Ascending aorta (tissue), 2 donors: ENCODE measurements at regions not wholly inside any gene's neighbourhood (a gene's known extent, or its start where the extent isn't known, plus 50 kb on each side); places are given as distances from the start of the nearest gene placed in this dataset.

Experiments
- DNase-seq, 2 donors: peaks; one replicate each; pipeline ENCODE4 v3.0.0-alpha.2; 2019; ENCODE audit warnings: low spot score in 2 of 2
- H3K27ac ChIP-seq, 2 donors: fragments of 200-600 bp; sonication (generic); one replicate each; pipeline ENCODE4 v1.5.1; 2016 to 2017; ENCODE audit warnings: mild to moderate bottlenecking in 1 of 2
- H3K27me3 ChIP-seq: fragments of 200-600 bp; sonication (generic); one replicate; pipeline ENCODE4 v1.5.1; 2017
- H3K36me3 ChIP-seq, 2 donors: fragments of 200-600 bp; sonication (generic); one replicate each; pipeline ENCODE4 v1.5.1; 2016
- H3K4me1 ChIP-seq, 2 donors: fragments of 200-600 bp; sonication (generic); one replicate each; pipeline ENCODE4 v1.5.1; 2016 to 2017; ENCODE audit warnings: mild to moderate bottlenecking in 1 of 2
- H3K4me3 ChIP-seq, 2 donors: fragments of 200-600 bp; sonication (generic); one replicate each; pipeline ENCODE4 v1.5.1; 2016 to 2017; ENCODE audit warnings: mild to moderate bottlenecking in 1 of 2
- H3K9me3 ChIP-seq, 2 donors: fragments of 200-600 bp; sonication (generic); one replicate each; pipeline ENCODE4 v1.5.1; 2016
- intact Hi-C: fragments of 100-400 bp; cut with DNase I; formaldehyde crosslinking; loops from one replicate; pipeline ENCODE4 v1.15.1; 2023
- TF ChIP-seq, protein P1 (sequence below), 3 experiments: fragments of 200-600 bp in 2 of 3; fragments of 450-650 bp in 1 of 3; sonication (generic) in 2 of 3; IDR thresholded peaks; one replicate each; pipeline ENCODE4 v1.5.1; 2016 to 2019; ENCODE audit warnings: antibody characterized with exemption in 3 of 3, mild to moderate bottlenecking in 1 of 3, moderate library complexity in 1 of 3

DNA sequence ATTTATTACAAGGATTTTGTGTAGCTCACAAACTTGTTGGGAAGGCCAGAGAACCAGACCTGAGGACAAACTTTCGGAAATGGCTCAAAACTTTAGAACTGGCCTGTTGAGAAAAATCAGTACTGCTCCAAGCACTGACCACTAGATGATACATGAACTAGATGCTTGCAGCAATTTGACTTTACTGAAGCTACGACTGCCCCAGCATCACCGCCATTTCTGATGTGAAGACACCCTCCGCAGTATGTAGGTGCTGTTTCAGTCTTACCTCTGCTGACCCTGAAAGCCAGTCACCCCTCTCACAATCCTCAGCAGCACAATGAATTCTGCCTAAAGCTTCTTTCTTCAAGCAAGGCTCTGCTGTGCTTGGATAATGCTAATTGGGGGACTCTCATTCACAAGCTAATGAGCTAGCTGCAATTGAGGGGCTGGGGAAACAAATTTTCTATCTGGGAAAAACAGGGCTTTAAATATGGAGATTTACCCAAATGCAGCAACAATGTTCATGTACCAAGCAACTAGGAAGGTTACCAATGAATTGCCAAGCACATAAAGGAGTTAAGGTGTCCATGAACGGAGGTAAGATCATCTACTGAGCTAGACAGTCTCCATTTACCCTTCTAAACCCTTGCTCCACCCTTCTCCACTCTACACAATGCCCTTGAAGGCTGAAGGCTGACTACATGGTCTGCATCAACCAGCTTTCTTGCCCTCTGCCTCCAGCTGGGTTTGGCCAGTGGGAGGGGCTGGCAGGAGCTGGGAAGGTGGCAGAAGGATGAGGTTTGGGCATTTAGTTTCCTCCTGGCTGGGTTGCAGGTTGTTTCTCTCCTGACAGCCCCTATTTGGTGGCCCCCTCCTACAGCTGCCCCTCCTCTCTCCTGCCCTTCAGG is 53.2 kb upstream of the FSTL1 start:
- Histone ChIP-seq H3K36me3 (no peaks in the 10 kb centered on the region), H3K9me3 (no peaks in the 10 kb centered on the region), H3K4me3 (no peak overlapping the region), H3K27me3 (no peaks in the 10 kb centered on the region), H3K4me1 (peaks cover 5 to 22% of the 10 kb centered on the region in 2 donors), H3K27ac (no peak overlapping the region)
- TF ChIP-seq, protein P1, sequence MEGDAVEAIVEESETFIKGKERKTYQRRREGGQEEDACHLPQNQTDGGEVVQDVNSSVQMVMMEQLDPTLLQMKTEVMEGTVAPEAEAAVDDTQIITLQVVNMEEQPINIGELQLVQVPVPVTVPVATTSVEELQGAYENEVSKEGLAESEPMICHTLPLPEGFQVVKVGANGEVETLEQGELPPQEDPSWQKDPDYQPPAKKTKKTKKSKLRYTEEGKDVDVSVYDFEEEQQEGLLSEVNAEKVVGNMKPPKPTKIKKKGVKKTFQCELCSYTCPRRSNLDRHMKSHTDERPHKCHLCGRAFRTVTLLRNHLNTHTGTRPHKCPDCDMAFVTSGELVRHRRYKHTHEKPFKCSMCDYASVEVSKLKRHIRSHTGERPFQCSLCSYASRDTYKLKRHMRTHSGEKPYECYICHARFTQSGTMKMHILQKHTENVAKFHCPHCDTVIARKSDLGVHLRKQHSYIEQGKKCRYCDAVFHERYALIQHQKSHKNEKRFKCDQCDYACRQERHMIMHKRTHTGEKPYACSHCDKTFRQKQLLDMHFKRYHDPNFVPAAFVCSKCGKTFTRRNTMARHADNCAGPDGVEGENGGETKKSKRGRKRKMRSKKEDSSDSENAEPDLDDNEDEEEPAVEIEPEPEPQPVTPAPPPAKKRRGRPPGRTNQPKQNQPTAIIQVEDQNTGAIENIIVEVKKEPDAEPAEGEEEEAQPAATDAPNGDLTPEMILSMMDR (IDR thresholded peaks at IDR 0.05) = no peak
- intact Hi-C loops = no loop called here
- no peak for DNase-seq

DNA sequence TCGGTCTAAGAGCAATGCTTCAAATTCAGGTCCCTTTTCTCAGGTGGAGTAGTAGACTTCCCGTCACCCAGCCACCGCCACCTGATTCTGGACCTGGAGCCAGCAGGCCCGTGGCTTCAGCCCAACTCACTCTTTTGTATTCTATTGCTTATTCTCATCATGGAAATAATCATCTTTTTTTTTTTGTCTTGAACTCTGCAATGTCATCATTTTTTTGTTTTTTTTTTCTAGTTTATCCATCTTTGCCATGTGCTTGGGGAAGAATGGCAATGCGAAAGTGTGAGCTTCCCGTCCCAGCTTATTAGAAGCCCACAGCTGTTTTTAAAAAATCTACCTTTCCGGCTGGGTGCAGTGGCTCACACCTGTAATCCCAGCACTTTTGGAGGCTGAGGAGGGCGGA is 51.3 kb upstream of the FSTL1 start:
- TF ChIP-seq, protein P1 (IDR thresholded peaks at IDR 0.05) = no peak
- H3K27ac ChIP-seq = no peak overlapping the region
- H3K4me3 ChIP-seq = no peak overlapping the region
- DNase-seq = no peak
- H3K36me3 ChIP-seq = no peaks in the 10 kb centered on the region
- peaks cover 5 to 34% of the 10 kb centered on the region in 2 donors for H3K4me1 ChIP-seq
- H3K27me3 ChIP-seq = no peaks in the 10 kb centered on the region
- H3K9me3 ChIP-seq = no peaks in the 10 kb centered on the region
- intact Hi-C loops = no loop called here
